Skeletal muscle tissue (tissue), 3 donors: ENCODE measurements at regions not wholly inside any gene's neighbourhood (a gene's known extent, or its start where the extent isn't known, plus 50 kb on each side); places are given as distances from the start of the nearest gene placed in this dataset.

Experiments used
- H3K27ac ChIP-seq: one replicate; pipeline ENCODE4 v1.7.0; 2013; ENCODE audit warnings: mild to moderate bottlenecking, low read depth, low read length, inconsistent platforms
- H3K27me3 ChIP-seq, 3 donors: one replicate each; pipeline ENCODE4 v1.7.0; 2013; ENCODE audit warnings: low read length in 3 of 3; ENCODE audit not compliant: control insufficient read depth in 3 of 3, insufficient read depth in 3 of 3
- H3K36me3 ChIP-seq, 3 donors: one replicate each; pipeline ENCODE4 v1.7.0; 2013; ENCODE audit warnings: low read length in 3 of 3; ENCODE audit not compliant: control insufficient read depth in 3 of 3, insufficient read depth in 3 of 3
- H3K4me1 ChIP-seq, 3 donors: one replicate each; pipeline ENCODE4 v1.7.0; 2013; ENCODE audit warnings: low read length in 3 of 3, mild to moderate bottlenecking in 3 of 3; ENCODE audit not compliant: control insufficient read depth in 3 of 3, insufficient read depth in 3 of 3
- H3K4me3 ChIP-seq, 3 donors: one replicate each; pipeline ENCODE4 v1.7.0; 2013; ENCODE audit warnings: low read length in 3 of 3
- H3K9ac ChIP-seq, 3 donors: one replicate each; pipeline ENCODE4 v1.7.0; 2013; ENCODE audit warnings: low read length in 3 of 3, mild to moderate bottlenecking in 3 of 3, moderate library complexity in 2 of 3, low read depth in 1 of 3
- H3K9me3 ChIP-seq, 3 donors: one replicate each; pipeline ENCODE4 v1.7.0; 2013; ENCODE audit warnings: low read length in 3 of 3; ENCODE audit not compliant: control insufficient read depth in 3 of 3
- donor health status: Osteomylitis.

DNA sequence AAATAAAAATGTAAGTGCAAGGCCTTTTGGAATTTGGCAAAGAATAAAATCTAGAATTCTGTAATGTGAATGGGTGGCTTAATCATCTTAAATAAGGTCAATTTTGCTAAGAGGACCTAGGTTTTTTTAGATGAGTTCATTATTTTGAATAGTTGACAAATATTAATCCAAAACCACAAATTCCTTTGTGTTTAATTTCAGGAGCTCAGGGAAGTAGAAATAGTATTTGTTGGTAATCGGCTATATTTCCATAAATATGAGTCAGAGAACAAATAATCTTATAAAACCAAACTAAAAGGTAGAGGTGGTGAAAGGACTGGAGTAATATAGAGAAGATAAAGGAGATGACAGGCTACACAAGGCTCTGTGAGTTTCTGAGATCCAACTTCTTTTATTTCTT is 190.4 kb upstream of the TLL1 start:
- no peak overlapping the region for H3K27ac ChIP-seq
- no peaks in the 10 kb centered on the region for H3K36me3 ChIP-seq

DNA sequence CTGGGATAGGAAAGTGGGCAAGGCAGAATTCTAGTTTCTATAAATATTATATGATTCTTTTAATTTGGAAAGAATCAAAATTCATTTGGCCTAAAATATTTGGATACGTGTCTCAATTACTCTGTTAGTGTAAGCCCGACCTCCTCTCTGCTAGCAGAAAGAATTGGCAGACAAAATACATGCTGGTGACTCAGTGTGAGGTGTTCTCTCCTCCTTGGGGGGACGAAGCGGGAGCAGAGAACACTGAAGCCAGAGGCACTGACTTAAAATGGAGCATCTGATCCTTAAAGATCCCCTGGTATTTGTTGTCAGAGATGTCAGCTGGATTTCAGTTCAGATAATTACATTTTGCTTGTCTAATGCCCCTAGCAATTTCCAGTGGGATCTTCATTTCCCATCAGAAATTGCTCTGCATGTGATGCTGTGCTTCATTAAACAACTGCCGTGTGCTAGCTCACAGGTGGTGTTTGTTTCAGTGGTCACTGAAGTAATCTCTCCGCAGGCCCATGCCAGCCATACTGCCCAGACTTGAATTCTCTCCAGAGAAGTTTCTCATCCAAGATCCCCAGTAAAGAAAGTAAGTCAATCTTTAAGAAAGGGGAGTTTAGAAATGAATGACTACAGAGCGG is 188.7 kb upstream of the TLL1 start:
- Histone ChIP-seq H3K27me3 (no peaks in the 10 kb centered on the region), H3K36me3 (no peaks in the 10 kb centered on the region), H3K9ac (no peak overlapping the region), H3K4me1 (no peaks in the 10 kb centered on the region), H3K4me3 (no peak overlapping the region), H3K27ac (no peak overlapping the region), H3K9me3 (no peaks in the 10 kb centered on the region)

More for the DNA sequence above, 190.4 kb upstream of the TLL1 start:
- no peaks in the 10 kb centered on the region for H3K4me1 ChIP-seq
- no peak overlapping the region for H3K9ac ChIP-seq
- no peak overlapping the region for H3K4me3 ChIP-seq
- H3K27me3 ChIP-seq: no peaks in the 10 kb centered on the region
- no peaks in the 10 kb centered on the region for H3K9me3 ChIP-seq

DNA sequence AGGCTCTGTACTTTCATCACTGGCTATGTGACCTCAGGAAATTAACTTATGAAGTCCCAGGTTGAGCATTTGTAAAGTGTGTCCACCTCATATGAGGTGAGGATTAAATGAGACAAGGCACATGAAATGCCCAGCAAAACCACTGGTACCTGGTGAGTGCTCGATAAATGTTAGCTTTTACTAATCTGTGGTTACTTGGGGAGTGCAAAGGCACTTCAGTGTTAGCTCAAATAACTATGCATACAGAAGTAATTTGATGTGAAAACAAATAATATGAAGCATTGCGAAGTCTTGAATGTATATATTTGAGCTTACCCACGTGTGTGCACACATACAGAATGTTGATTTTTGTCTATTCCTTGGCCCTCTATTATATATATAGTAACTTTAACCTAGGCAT is 186.3 kb upstream of the TLL1 start:
- no peak overlapping the region for H3K4me3 ChIP-seq

DNA sequence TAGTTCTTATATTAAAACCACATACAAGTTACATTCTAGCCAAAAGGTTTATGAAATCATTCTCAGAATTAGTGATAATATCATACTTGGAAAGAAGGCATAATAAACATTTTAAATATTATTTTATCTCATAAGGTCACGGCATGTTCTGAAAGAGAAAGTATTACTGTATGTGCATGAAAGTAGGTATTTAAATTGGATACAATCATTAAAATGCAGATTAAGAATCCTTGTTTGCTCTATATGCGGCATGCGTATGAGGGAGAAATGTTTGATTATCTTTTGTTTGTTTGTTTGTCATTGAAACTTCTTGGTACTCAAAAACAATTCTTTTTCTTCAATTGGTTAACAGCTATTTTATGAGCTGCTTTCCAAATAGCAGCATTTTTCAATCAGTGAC is 183.9 kb upstream of the TLL1 start:
- H3K4me3 ChIP-seq: no peak overlapping the region
- no peaks in the 10 kb centered on the region for H3K4me1 ChIP-seq
- peaks cover 0 to 3% (median 0%) of the 10 kb centered on the region in 3 donors for H3K9me3 ChIP-seq
- no peaks in the 10 kb centered on the region for H3K36me3 ChIP-seq
- H3K9ac ChIP-seq: no peak overlapping the region
- no peak overlapping the region for H3K27ac ChIP-seq
- no peaks in the 10 kb centered on the region for H3K27me3 ChIP-seq

More for the DNA sequence above, 186.3 kb upstream of the TLL1 start:
- no peaks in the 10 kb centered on the region for H3K36me3 ChIP-seq
- no peak overlapping the region for H3K27ac ChIP-seq
- no peaks in the 10 kb centered on the region for H3K4me1 ChIP-seq
- no peaks in the 10 kb centered on the region for H3K27me3 ChIP-seq
- no peak overlapping the region for H3K9ac ChIP-seq
- no peaks in the 10 kb centered on the region for H3K9me3 ChIP-seq

DNA sequence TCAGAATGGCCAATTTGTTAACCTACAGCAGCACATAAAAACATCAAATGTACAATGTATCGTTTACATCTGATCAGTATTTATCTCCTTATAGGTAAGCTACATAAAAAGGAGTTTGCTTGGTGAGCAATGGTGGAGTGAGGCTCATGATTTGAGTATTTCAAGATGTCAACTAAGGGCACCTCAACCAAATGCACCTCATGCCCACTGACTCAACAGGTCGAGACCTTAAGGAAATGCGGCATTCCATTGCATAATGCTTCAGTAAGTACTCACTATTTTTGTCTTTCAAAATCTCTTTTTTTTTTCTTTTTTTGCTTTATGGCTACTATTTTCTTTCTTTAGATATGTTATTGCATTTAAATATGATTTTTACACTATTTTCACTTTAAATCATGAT is 181.0 kb upstream of the TLL1 start:
- Histone ChIP-seq H3K9ac (no peak overlapping the region), H3K4me1 (no peaks in the 10 kb centered on the region), H3K36me3 (no peaks in the 10 kb centered on the region), H3K27ac (no peak overlapping the region), H3K4me3 (no peak overlapping the region), H3K27me3 (no peaks in the 10 kb centered on the region), H3K9me3 (peaks cover 0 to 3% (median 0%) of the 10 kb centered on the region in 3 donors)

DNA sequence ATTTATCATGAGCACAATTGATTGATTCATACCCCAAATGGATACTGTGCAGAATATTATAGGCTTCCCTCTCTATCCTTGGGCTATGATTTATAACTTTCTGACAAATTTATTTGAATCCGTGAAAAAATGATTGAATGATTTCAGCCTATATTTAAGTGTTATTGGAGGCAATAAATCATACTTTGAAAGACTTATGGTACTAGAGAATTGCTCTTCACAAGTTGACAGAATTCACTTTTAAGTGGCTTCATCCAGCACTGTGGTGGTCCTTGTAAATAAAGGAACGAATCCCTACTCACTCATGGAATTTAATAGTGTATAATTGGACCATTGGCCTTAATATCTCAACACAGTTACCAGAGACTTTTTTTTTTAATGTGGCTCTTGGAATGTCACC is 174.8 kb upstream of the TLL1 start:
- Histone ChIP-seq H3K27ac (no peak overlapping the region), H3K36me3 (no peaks in the 10 kb centered on the region), H3K4me3 (no peak overlapping the region), H3K9me3 (no peaks in the 10 kb centered on the region), H3K9ac (no peak overlapping the region), H3K4me1 (no peaks in the 10 kb centered on the region), H3K27me3 (no peaks in the 10 kb centered on the region)

DNA sequence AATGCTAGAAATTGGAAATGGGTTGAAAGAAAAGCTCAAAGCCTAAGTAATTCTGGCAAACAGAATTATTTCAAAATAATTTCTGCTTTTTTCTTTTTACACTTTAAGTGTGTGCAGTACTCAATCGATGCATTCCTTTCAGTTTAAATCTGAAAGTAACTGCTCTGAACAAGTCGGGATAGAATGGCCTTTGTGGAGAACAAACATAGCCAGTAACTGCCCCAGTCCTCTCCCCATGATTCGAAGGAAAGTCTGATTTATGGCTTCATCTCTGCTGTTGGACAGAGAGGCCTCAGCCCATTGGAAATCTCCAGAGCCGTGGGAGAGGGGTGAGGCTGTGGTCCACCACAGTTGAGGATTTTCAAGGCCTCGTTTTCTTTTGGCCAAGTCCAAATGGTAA is 174.0 kb upstream of the TLL1 start:
- H3K27ac ChIP-seq: no peak overlapping the region
- no peak overlapping the region for H3K4me3 ChIP-seq
- H3K4me1 ChIP-seq: no peaks in the 10 kb centered on the region
- H3K9me3 ChIP-seq: no peaks in the 10 kb centered on the region
- H3K36me3 ChIP-seq: no peaks in the 10 kb centered on the region
- no peak overlapping the region for H3K9ac ChIP-seq
- no peaks in the 10 kb centered on the region for H3K27me3 ChIP-seq

DNA sequence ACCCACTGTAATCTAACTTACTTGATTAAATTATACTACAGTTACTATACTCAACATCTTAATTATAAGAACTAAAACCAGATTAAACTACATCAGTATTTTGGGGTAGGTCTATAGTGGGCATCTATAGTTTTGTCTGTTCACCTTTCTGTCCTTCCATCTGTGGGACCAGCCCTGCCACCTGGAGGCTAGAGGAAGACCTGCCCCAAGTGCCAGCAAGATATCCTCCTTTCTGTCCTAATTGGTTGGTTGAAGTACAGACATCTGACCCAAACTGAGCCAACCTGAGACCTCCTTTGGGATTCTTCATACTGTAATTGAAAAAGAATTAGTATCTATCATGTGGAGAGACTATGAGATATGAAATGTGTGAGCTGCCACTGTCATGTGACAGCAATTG is 172.2 kb upstream of the TLL1 start:
- H3K4me1 ChIP-seq: no peaks in the 10 kb centered on the region
- no peaks in the 10 kb centered on the region for H3K9me3 ChIP-seq
- no peaks in the 10 kb centered on the region for H3K27me3 ChIP-seq
- H3K4me3 ChIP-seq: no peak overlapping the region
- H3K36me3 ChIP-seq: no peaks in the 10 kb centered on the region
- no peak overlapping the region for H3K27ac ChIP-seq
- no peak overlapping the region for H3K9ac ChIP-seq

DNA sequence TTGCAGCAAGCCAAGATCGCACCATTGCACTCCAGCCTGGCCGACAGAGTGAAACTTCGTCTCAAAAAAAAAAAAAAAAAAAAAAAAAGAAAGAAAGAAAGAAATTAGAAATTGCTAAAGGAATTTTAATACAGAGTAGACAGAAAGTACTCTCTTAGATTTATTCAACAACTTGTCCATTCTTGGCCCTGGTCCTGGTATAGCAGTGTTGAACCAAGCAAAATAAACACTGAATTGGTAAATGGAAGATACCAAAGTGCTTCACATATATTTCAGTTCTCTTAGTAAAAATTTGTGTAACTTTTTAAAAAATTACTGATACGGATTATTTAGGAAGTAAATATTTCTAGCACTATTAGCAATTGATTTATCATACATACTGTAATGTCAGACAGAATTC is 165.9 kb upstream of the TLL1 start:
- H3K4me1 ChIP-seq: no peaks in the 10 kb centered on the region
- H3K4me3 ChIP-seq: no peak overlapping the region
- H3K9me3 ChIP-seq: no peaks in the 10 kb centered on the region
- H3K27me3 ChIP-seq: no peaks in the 10 kb centered on the region
- no peak overlapping the region for H3K9ac ChIP-seq
- no peak overlapping the region for H3K27ac ChIP-seq
- H3K36me3 ChIP-seq: no peaks in the 10 kb centered on the region

DNA sequence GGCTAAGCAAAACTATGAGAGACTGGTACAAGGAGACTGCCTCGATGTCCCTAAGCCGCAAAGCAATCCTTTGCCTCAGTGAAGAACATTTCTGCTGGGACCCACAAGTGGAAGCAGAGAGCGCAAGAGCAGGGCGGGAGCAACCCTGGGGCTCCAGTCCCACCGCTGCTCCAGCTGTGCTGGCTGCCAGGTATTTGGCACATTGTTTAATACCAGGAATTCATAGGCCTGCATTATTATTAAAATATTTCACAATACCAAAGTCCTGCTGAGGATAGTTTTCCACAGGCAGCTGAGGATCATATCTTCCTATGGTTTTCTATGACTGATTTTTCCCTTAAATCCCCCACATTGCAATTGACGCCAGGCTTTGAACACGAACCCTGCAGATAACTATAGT is 163.5 kb upstream of the TLL1 start:
- no peak overlapping the region for H3K9ac ChIP-seq
- H3K27ac ChIP-seq: no peak overlapping the region
- H3K9me3 ChIP-seq: no peaks in the 10 kb centered on the region
- H3K4me1 ChIP-seq: no peaks in the 10 kb centered on the region
- H3K27me3 ChIP-seq: no peaks in the 10 kb centered on the region
- H3K4me3 ChIP-seq: no peak overlapping the region
- H3K36me3 ChIP-seq: no peaks in the 10 kb centered on the region
